Esophagus muscularis mucosa (tissue), 4 donors: ENCODE measurements at regions not wholly inside any gene's neighbourhood (a gene's known extent, or its start where the extent isn't known, plus 50 kb on each side); places are given as distances from the start of the nearest gene placed in this dataset.

Experiments
- DNase-seq: peaks from one replicate; pipeline ENCODE4 v3.0.0-alpha.2; 2017; ENCODE audit errors: extremely low spot score
- H3K27ac ChIP-seq, 4 donors: fragments of 200-600 bp; sonication (generic); replicated peaks in 1 of 4; 1 replicate in 3 of 4; 2 replicates in 1 of 4; pipeline ENCODE4 v1.5.1; 2016 to 2019; ENCODE audit warnings: mild to moderate bottlenecking in 1 of 4
- H3K27me3 ChIP-seq, 4 donors: fragments of 200-600 bp; sonication (generic); one replicate each; pipeline versions ENCODE4 v1.5.1 to v1.6.0; 2016 to 2019
- H3K36me3 ChIP-seq, 4 donors: fragments of 200-600 bp; sonication (generic); one replicate each; pipeline ENCODE4 v1.5.1; 2016 to 2019
- H3K4me1 ChIP-seq, 4 donors: fragments of 200-600 bp; sonication (generic); one replicate each; pipeline ENCODE4 v1.5.1; 2016 to 2019
- H3K4me3 ChIP-seq, 4 donors: fragments of 200-600 bp; sonication (generic); 1 replicate in 2 of 4; 2 replicates in 2 of 4; pipeline ENCODE4 v1.5.1; 2016 to 2019; ENCODE audit warnings: mild to moderate bottlenecking in 4 of 4, moderate library complexity in 1 of 4
- H3K9me3 ChIP-seq, 4 donors: fragments of 200-600 bp; sonication (generic); 1 replicate in 3 of 4; 2 replicates in 1 of 4; pipeline ENCODE4 v1.5.1; 2016 to 2019
- CTCF ChIP-seq, 3 experiments: fragments of 200-600 bp in 2 of 3; fragments of 450-650 bp in 1 of 3; sonication (generic) in 2 of 3; IDR thresholded peaks; one replicate each; pipeline ENCODE4 v1.5.1; 2017 to 2019; ENCODE audit warnings: antibody characterized with exemption in 3 of 3, mild to moderate bottlenecking in 2 of 3, moderate library complexity in 1 of 3
- EP300 ChIP-seq: sonication (generic); formaldehyde crosslinking; IDR thresholded peaks from one replicate; pipeline ENCODE4 v1.6.1; 2017; ENCODE audit warnings: antibody characterized with exemption
- POLR2A ChIP-seq: fragments of 450-650 bp; IDR thresholded peaks from one replicate; pipeline ENCODE4 v1.6.1; 2017; ENCODE audit warnings: antibody characterized with exemption, moderate library complexity, mild to moderate bottlenecking, low read depth
- POLR2AphosphoS5 ChIP-seq, 2 donors: sonication (generic); formaldehyde crosslinking; IDR thresholded peaks; one replicate each; pipeline ENCODE4 v1.6.1; 2017; ENCODE audit warnings: antibody characterized with exemption in 2 of 2
- WGBS: methylation state at CpG from one replicate; pipeline ENCODE4 v1.1.5; 2018; 5-methylcytosine and 5-hydroxymethylcytosine counted together
- intact Hi-C: fragments of 100-400 bp; cut with DNase I; formaldehyde crosslinking; loops from one replicate; pipeline ENCODE4 v1.15.1; 2023

GRCh38 chr14:85325134-85326017 is 204.6 kb upstream of the FLRT2 start:
- intact Hi-C loops: no loop called here
- Histone ChIP-seq H3K4me1 (no peaks in the 10 kb centered on the region), H3K9me3 (peaks cover 0 to 4% (median 0%) of the 10 kb centered on the region in 4 donors), H3K27me3 (no peaks in the 10 kb centered on the region), H3K36me3 (no peaks in the 10 kb centered on the region), H3K4me3 (no peak overlapping the region), H3K27ac (no peak overlapping the region)
- no peak for TF ChIP-seq POLR2AphosphoS5 (IDR thresholded peaks at IDR 0.05)
- no peak for TF ChIP-seq CTCF (IDR thresholded peaks at IDR 0.05)
- no peak for TF ChIP-seq POLR2A
- no peak for TF ChIP-seq EP300
- 82% methylated on average over 3 of the region's 3 CpGs for WGBS
- no peak for DNase-seq

GRCh38 chr14:85332401-85332800 is 197.5 kb upstream of the FLRT2 start:
- H3K36me3 ChIP-seq: no peaks in the 10 kb centered on the region
- 48% methylated on average over 1 of the region's 1 CpG for WGBS
- no peak overlapping the region for H3K4me3 ChIP-seq
- DNase-seq: no peak
- TF ChIP-seq POLR2A: no peak
- no peak for TF ChIP-seq EP300
- TF ChIP-seq CTCF (IDR thresholded peaks at IDR 0.05): no peak
- TF ChIP-seq POLR2AphosphoS5 (IDR thresholded peaks at IDR 0.05): no peak
- no peaks in the 10 kb centered on the region for H3K27me3 ChIP-seq
- no peaks in the 10 kb centered on the region for H3K4me1 ChIP-seq
- H3K27ac ChIP-seq: no peak overlapping the region
- intact Hi-C loops: no loop called here
- no peaks in the 10 kb centered on the region for H3K9me3 ChIP-seq

- DNase-seq: no peak
- intact Hi-C loops: no loop called here
Observed at GRCh38 chr14:85333313-85333712, 196.6 kb upstream of the FLRT2 start.

GRCh38 chr14:85333841-85334240 is 196.1 kb upstream of the FLRT2 start:
- H3K4me3 ChIP-seq: no peak overlapping the region
- DNase-seq: no peak
- no peaks in the 10 kb centered on the region for H3K27me3 ChIP-seq
- no peaks in the 10 kb centered on the region for H3K36me3 ChIP-seq
- H3K4me1 ChIP-seq: no peaks in the 10 kb centered on the region
- no peaks in the 10 kb centered on the region for H3K9me3 ChIP-seq
- no peak for TF ChIP-seq POLR2A
- no peak for TF ChIP-seq EP300
- TF ChIP-seq CTCF (IDR thresholded peaks at IDR 0.05): no peak
- TF ChIP-seq POLR2AphosphoS5 (IDR thresholded peaks at IDR 0.05): no peak
- intact Hi-C loops: no loop called here
- no peak overlapping the region for H3K27ac ChIP-seq
- 95% methylated on average over 4 of the region's 4 CpGs for WGBS

More at GRCh38 chr14:85333313-85333712, 196.6 kb upstream of the FLRT2 start:
- H3K4me1 ChIP-seq: no peaks in the 10 kb centered on the region
- no peak overlapping the region for H3K4me3 ChIP-seq
- H3K36me3 ChIP-seq: no peaks in the 10 kb centered on the region
- H3K27ac ChIP-seq: no peak overlapping the region
- 80% methylated on average over 3 of the region's 3 CpGs for WGBS
- H3K9me3 ChIP-seq: no peaks in the 10 kb centered on the region
- no peak for TF ChIP-seq POLR2AphosphoS5 (IDR thresholded peaks at IDR 0.05)
- no peak for TF ChIP-seq CTCF (IDR thresholded peaks at IDR 0.05)
- no peak for TF ChIP-seq EP300
- TF ChIP-seq POLR2A: no peak
- no peaks in the 10 kb centered on the region for H3K27me3 ChIP-seq
